Sigmoid colon (tissue), 4 donors: ENCODE measurements at regions not wholly inside any gene's neighbourhood (a gene's known extent, or its start where the extent isn't known, plus 50 kb on each side); places are given as distances from the start of the nearest gene placed in this dataset.

ENCODE experiments used
- EP300 ChIP-seq, 4 donors: sonication (generic); formaldehyde crosslinking; IDR thresholded peaks; one replicate each; pipeline ENCODE4 v1.6.1; 2017; ENCODE audit warnings: antibody characterized with exemption in 4 of 4
- POLR2A ChIP-seq, 2 donors: fragments of 450-650 bp; IDR thresholded peaks; one replicate each; pipeline ENCODE4 v1.6.1; 2016; ENCODE audit warnings: antibody characterized with exemption in 2 of 2, mild to moderate bottlenecking in 2 of 2, moderate library complexity in 2 of 2
- POLR2AphosphoS5 ChIP-seq, 4 donors: sonication (generic); formaldehyde crosslinking; IDR thresholded peaks; one replicate each; pipeline ENCODE4 v1.6.1; 2017; ENCODE audit warnings: antibody characterized with exemption in 4 of 4
- TF ChIP-seq, protein P1 (sequence below), 4 experiments: fragments of 450-650 bp in 3 of 4; fragments of 200-600 bp in 1 of 4; IDR thresholded peaks; one replicate each; pipeline ENCODE4 v1.5.1; 2016 to 2019; ENCODE audit warnings: antibody characterized with exemption in 4 of 4, mild to moderate bottlenecking in 3 of 4, moderate library complexity in 2 of 4

DNA sequence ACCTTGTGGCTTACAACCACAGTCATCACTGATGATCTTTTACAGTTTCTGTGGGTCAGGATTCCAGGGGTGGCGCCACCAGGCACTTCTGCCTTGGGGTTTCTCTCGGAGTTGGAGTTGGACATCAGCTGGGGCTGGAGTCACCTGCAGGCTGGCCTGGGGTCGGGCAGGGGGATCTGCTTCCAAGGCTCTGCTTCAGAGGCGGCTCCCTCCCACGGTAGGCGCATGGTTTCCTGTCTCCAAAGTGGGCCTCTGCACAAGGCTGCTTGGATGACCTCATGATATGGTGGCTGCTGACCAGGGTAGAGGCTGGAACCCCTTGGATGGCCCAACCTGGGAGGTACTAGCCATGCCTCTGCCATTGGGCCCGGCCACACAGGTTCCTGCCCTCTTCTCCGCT lies 170.6 kb upstream of the CIBAR2 start:
- TF ChIP-seq POLR2AphosphoS5 (IDR thresholded peaks at IDR 0.05) (no peak), POLR2A (IDR thresholded peaks at IDR 0.05) (no peak), EP300 (IDR thresholded peaks at IDR 0.05) (no peak)
- TF ChIP-seq, protein P1, sequence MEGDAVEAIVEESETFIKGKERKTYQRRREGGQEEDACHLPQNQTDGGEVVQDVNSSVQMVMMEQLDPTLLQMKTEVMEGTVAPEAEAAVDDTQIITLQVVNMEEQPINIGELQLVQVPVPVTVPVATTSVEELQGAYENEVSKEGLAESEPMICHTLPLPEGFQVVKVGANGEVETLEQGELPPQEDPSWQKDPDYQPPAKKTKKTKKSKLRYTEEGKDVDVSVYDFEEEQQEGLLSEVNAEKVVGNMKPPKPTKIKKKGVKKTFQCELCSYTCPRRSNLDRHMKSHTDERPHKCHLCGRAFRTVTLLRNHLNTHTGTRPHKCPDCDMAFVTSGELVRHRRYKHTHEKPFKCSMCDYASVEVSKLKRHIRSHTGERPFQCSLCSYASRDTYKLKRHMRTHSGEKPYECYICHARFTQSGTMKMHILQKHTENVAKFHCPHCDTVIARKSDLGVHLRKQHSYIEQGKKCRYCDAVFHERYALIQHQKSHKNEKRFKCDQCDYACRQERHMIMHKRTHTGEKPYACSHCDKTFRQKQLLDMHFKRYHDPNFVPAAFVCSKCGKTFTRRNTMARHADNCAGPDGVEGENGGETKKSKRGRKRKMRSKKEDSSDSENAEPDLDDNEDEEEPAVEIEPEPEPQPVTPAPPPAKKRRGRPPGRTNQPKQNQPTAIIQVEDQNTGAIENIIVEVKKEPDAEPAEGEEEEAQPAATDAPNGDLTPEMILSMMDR (IDR thresholded peaks at IDR 0.05) = no peak
